GM12874 (cell line): ENCODE measurements at regions not wholly inside any gene's neighbourhood (a gene's known extent, or its start where the extent isn't known, plus 50 kb on each side); places are given as distances from the start of the nearest gene placed in this dataset.

Experiments used
- TF ChIP-seq, protein P1 (sequence below): IDR thresholded peaks from 2 replicates; pipeline ENCODE4 v1.5.1; 2011; ENCODE audit warnings: low read depth, mild to moderate bottlenecking, control low read depth, low read length, moderate library complexity; ENCODE audit not compliant: insufficient read depth

DNA sequence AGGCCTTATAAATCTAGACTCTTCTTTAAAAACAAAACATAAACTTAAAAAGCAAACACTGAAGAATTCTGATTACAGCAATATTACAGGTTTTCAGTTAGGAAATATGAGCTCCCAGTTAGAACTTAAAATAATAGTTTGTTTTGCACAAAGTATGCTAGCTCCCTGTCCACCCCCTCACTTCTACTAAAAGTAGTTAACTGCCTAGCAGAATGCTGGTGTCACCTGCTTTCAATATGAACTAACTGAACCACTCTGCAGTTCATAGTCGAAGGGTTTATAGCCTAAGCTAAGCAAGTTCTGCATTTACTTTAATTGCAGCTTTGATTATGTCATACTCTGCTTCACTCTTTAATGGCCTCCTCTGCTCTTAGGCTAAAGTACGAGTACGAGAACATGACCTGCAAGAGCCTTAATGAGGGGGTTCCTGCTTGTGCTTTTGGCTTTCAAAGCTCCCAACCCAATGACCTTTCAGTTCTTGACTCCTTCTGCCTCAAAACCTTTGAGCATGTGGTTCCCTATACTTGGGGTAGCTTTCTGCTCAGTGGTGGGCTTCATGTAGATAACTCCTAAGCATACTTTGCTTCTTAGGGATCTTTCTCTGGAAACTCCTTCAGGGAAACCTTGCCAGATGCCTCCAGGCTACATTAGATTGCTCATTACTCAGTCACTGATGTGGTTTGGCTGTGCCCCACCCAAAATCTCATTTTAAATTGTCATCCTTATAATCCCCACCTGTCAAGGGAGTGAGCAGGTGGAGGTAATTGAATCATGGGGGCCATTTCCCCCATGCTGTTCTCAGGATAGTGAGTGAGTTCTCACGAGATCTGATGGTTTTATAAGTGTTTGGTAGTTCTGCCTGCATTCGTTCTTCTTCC lies 278.9 kb upstream of the ARGLU1 start:
- TF ChIP-seq, protein P1, sequence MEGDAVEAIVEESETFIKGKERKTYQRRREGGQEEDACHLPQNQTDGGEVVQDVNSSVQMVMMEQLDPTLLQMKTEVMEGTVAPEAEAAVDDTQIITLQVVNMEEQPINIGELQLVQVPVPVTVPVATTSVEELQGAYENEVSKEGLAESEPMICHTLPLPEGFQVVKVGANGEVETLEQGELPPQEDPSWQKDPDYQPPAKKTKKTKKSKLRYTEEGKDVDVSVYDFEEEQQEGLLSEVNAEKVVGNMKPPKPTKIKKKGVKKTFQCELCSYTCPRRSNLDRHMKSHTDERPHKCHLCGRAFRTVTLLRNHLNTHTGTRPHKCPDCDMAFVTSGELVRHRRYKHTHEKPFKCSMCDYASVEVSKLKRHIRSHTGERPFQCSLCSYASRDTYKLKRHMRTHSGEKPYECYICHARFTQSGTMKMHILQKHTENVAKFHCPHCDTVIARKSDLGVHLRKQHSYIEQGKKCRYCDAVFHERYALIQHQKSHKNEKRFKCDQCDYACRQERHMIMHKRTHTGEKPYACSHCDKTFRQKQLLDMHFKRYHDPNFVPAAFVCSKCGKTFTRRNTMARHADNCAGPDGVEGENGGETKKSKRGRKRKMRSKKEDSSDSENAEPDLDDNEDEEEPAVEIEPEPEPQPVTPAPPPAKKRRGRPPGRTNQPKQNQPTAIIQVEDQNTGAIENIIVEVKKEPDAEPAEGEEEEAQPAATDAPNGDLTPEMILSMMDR: no peak

DNA sequence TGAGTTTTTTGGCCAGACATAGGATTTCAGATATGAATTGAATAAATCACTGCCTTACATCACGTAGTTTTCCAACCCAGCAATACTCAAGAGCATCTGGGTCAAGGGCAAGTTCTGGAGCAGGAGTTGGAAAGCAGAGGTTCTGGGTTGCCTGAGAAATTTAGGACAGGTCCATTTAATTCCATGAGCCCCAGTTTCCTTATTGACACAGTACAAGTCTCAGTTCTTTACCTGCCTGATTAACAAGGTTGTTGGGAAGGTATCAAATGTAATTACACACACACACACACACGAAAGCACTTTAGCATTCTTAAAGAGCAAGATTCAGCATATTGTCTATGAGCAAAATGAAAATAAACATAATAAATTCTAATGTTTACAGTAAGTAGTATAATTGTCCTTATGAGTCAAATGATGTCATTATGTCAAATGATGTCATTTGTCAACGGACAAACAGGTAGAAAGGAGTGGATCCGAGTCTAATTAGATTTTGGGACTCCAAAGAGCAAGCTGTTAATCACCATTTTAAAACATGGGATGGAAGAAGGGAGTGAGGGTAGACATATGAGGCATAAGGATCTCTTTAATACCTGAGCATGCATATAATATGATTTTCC lies 268.4 kb upstream of the ARGLU1 start:
- TF ChIP-seq, protein P1: no peak

DNA sequence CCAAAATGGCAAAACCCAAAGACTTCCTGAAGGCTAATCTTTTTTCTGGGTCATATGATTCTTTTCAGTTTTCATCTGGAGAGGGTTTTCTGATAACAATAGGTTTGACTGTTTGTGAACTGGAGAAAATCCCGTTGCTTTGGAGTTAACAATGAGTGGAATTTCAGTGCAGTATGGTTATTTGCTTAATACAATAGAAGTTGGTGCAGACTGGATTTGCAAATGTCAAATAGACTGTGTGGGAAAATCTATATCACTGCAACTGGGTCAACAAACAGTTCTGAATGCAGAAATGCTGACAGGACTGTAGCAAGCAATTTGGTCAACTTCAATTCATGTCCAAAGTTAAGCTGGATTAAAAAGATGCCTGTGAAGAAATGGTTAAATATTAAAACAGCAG lies 267.5 kb upstream of the ARGLU1 start:
- TF ChIP-seq, protein P1: no peak

DNA sequence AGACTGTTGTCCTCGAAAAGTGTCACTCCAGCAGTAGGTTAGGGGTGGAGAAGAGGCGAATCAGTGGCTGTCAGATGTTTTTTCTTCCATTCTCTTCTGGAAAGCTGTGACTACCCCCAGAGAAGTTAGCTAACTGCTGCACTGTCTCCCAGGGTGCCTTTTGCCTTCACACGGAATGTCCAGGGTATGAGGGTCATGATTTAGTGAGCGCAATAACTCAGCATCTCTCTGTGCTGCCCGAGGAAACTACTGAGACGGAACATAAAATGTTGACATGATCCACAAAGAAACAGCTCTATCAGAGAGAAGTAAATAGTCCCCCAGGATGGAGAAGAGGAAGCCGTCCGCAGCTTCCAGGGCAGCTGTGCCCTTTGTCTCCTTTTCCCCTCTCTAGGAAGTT lies 254.0 kb upstream of the ARGLU1 start:
- TF ChIP-seq, protein P1: no peak

DNA sequence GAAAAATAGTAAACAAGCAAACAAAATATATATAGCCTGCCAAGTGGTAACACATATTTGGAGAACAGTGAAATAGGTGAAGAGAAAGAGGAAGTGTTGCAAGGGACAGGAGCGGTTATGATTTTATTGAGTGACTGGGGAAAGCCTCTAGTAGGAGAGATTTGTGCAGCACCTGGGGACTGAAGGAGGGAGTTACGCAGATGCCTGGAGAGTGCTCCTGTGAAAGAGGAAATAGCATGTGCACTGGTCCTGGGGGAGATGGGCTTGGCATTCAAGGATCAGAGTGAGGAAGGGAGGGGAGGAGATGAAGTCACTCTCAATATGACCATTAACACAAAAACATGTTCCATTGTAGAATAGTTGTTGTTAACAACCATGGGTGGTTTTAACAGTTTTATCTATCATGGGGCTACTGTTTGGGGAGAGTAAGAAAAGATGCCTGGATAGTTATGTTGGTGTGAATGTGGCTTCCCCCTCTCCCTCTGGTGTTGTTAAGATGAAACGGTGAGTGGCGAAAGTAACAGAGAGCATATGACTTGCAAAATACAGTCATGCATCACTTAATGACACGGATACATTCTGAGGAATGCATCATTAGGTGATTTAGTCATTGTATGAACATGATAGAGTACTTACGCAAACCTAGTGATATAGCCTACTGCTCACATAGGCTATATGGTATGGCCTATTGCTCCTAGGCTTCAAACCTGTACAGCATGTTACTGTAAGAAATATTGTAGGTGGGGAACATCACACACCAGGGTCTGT lies 251.7 kb upstream of the ARGLU1 start:
- TF ChIP-seq, protein P1: no peak

DNA sequence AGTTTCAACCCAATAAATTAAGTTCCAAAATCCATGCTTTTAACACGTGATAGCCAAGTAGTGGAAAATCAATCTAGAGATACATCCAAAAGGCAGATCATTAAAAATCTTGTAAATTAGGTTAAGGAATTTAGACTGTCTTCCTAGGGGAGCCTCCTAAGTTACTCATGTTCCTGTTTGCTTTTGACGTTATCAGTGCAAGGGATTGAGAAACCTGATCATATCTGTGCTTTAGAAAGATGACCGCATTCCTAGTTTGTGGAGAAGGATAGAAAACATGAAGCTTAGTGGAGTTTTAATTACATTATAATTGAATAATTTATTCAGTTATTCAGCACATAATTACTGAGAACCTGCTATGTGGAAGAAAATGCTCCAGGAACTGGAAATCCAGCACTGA lies 251.0 kb upstream of the ARGLU1 start:
- TF ChIP-seq, protein P1: no peak

DNA sequence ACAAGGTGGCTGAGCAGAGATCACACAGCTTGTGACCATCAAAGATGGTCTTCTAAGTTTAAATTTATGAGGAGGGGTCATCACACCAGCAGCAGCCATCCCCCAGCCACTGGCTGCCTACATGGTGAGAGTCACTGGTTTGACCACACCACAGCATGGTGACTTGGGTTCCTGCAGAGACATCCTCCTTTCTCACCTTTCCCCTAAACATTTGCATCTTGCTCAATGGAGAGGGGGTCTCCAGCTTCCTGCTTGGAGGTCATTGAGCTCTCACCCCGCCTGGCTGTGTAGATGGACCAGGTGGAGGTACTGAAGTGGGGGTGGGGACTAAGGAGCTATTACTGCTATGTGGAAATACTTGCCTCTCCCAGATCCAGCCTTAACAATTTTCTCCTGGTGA lies 247.6 kb upstream of the ARGLU1 start:
- TF ChIP-seq, protein P1: no peak
